IMR-90 (cell line): ENCODE measurements at regions not wholly inside any gene's neighbourhood (a gene's known extent, or its start where the extent isn't known, plus 50 kb on each side); places are given as distances from the start of the nearest gene placed in this dataset.

Source experiments
- ATAC-seq: fragments of 200-7000 bp; cut with Tn5 transposase; 2 replicates; pipeline ENCODE4 v1.9.1; 2020; ENCODE audit warnings: low read depth, mild to moderate bottlenecking, moderate library complexity
- BruUV-seq: library from RNA; stranded (reverse); fragments of 400-500 nt; replicated peaks from 2 replicates; lab custom pipeline; 2021; lab: Mats Ljungman, UMichigan
- CTCF ChIA-PET: fragments of 300-600 bp; formaldehyde crosslinking; extraction: SDS; loops from one replicate; lab custom pipeline; 2021; ENCODE audit warnings: antibody characterized with exemption; lab: Yijun Ruan, JAX
- POLR2A ChIA-PET: fragments of 300-600 bp; sonication (Branson Sonifier 250); formaldehyde crosslinking; loops from one replicate; lab custom pipeline; 2022; ENCODE audit warnings: antibody characterized with exemption; ENCODE audit not compliant: unreplicated experiment; lab: Charles Lee
- DNase-seq: peaks from one replicate; pipeline ENCODE4 v3.0.0; 2013
- H2AFZ ChIP-seq: replicated peaks from 2 replicates; pipeline ENCODE3; 2013; ENCODE audit warnings: low read length, mild to moderate bottlenecking; ENCODE audit not compliant: poor library complexity
- H2AK5ac ChIP-seq: 2 replicates; pipeline ENCODE4 v1.6.1; 2013; ENCODE audit warnings: low read depth, low read length, inconsistent platforms
- H2AK9ac ChIP-seq: replicated peaks from 2 replicates; pipeline ENCODE3; 2013; ENCODE audit warnings: mild to moderate bottlenecking, low read depth, low read length, moderate library complexity; ENCODE audit not compliant: poor library complexity
- H2BK120ac ChIP-seq: 2 replicates; pipeline ENCODE4 v1.6.1; 2013; ENCODE audit warnings: low read depth, low read length, inconsistent platforms
- H2BK15ac ChIP-seq: 3 replicates; pipeline ENCODE4 v1.6.1; 2013; ENCODE audit warnings: low read depth, low read length, inconsistent platforms
- H2BK20ac ChIP-seq: 2 replicates; pipeline ENCODE4 v1.6.1; 2013; ENCODE audit warnings: low read depth, mild to moderate bottlenecking, inconsistent platforms, low read length, moderate library complexity
- H2BK5ac ChIP-seq: 2 replicates; pipeline ENCODE4 v1.6.1; 2013; ENCODE audit warnings: mild to moderate bottlenecking, low read depth, low read length, inconsistent platforms; ENCODE audit not compliant: poor library complexity, severe bottlenecking
- H3K14ac ChIP-seq: replicated peaks from 2 replicates; pipeline ENCODE4 v1.6.1; 2013; ENCODE audit warnings: low read depth, low read length, inconsistent platforms
- H3K18ac ChIP-seq: 2 replicates; pipeline ENCODE4 v1.6.1; 2013; ENCODE audit warnings: low read depth, low read length, control low read depth
- H3K23ac ChIP-seq: 2 replicates; pipeline ENCODE4 v1.6.1; 2013; ENCODE audit warnings: low read depth, low read length, inconsistent platforms
- H3K27ac ChIP-seq: 2 replicates; pipeline ENCODE4 v1.5.1; 2013; ENCODE audit warnings: mild to moderate bottlenecking, control low read depth, low read length; ENCODE audit not compliant: insufficient read depth
- H3K27me3 ChIP-seq: 2 replicates; pipeline ENCODE4 v1.6.1; 2013; ENCODE audit warnings: low read length; ENCODE audit not compliant: control insufficient read depth, insufficient read depth
- H3K36me3 ChIP-seq: 2 replicates; pipeline ENCODE4 v1.6.1; 2013; ENCODE audit warnings: low read length, mixed read lengths; ENCODE audit not compliant: control insufficient read depth, insufficient read depth
- H3K4ac ChIP-seq: 2 replicates; pipeline ENCODE4 v1.6.1; 2013; ENCODE audit warnings: low read depth, low read length, inconsistent platforms
- H3K4me1 ChIP-seq: 2 replicates; pipeline ENCODE4 v1.6.1; 2013; ENCODE audit warnings: low read length, mixed read lengths; ENCODE audit not compliant: control insufficient read depth, insufficient read depth
- H3K4me2 ChIP-seq: 2 replicates; pipeline ENCODE4 v1.6.1; 2013; ENCODE audit warnings: low read depth, mild to moderate bottlenecking, control low read depth, low read length, moderate library complexity
- H3K4me3 ChIP-seq: 2 replicates; pipeline ENCODE4 v1.5.1; 2013; ENCODE audit warnings: low read depth, mild to moderate bottlenecking, control low read depth, low read length, moderate library complexity; ENCODE audit not compliant: insufficient read depth
- H3K56ac ChIP-seq: 2 replicates; pipeline ENCODE4 v1.6.1; 2013; ENCODE audit warnings: low read length, inconsistent platforms; ENCODE audit not compliant: insufficient read depth; ENCODE audit errors: extremely low read depth
- H3K79me1 ChIP-seq, 2 experiments: 2 replicates each; pipeline ENCODE4 v1.6.1; 2013; ENCODE audit warnings: low read length in 2 of 2, inconsistent platforms in 1 of 2, low read depth in 1 of 2
- H3K9ac ChIP-seq: 2 replicates; pipeline ENCODE4 v1.6.1; 2013; ENCODE audit warnings: low read depth, low read length, control low read depth
- H3K9me1 ChIP-seq: 2 replicates; pipeline ENCODE4 v1.6.1; 2013; ENCODE audit warnings: low read length, inconsistent platforms; ENCODE audit not compliant: insufficient read depth
- H3K9me3 ChIP-seq: 2 replicates; pipeline ENCODE4 v1.6.1; 2013; ENCODE audit warnings: low read length; ENCODE audit not compliant: control insufficient read depth, insufficient read depth
- H4K20me1 ChIP-seq: 2 replicates; pipeline ENCODE4 v1.6.1; 2013; ENCODE audit warnings: low read length, inconsistent platforms; ENCODE audit not compliant: insufficient read depth
- H4K5ac ChIP-seq: 2 replicates; pipeline ENCODE4 v1.6.1; 2013; ENCODE audit warnings: mild to moderate bottlenecking, low read depth, low read length, control low read depth
- H4K8ac ChIP-seq, 2 experiments: 2 replicates each; pipeline ENCODE4 v1.6.1; 2013; ENCODE audit warnings: low read depth in 2 of 2, low read length in 2 of 2, control low read depth in 1 of 2, inconsistent platforms in 1 of 2
- H4K91ac ChIP-seq: 2 replicates; pipeline ENCODE4 v1.6.1; 2013; ENCODE audit warnings: low read depth, low read length, inconsistent platforms; ENCODE audit not compliant: insufficient read depth
- BHLHE40 ChIP-seq: fragments of 150-350 bp; IDR thresholded peaks from 2 replicates; pipeline ENCODE4 v1.6.1; 2016; ENCODE audit warnings: mild to moderate bottlenecking, low read depth, low read length
- CEBPB ChIP-seq: IDR thresholded peaks from 2 replicates; pipeline ENCODE4 v1.6.1; 2012; ENCODE audit warnings: low read depth, low read length, improper control_type of control experiment
- WGBS, 2 experiments: methylation state at CpG; one replicate each; pipeline versions ENCODE4 v1.1.5 to v1.1.7; 2013; ENCODE audit warnings: missing lambda C conversion rate in 2 of 2; ENCODE audit not compliant: insufficient read length in 1 of 2; ENCODE audit errors: extremely low coverage in 2 of 2; 5-methylcytosine and 5-hydroxymethylcytosine counted together
- dilution Hi-C: fragments of 300-500 bp; cut with HindIII; formaldehyde crosslinking; loops from one replicate; pipeline ENCODE4 v1.14.3; 2018; ENCODE audit warnings: low sequenced_read_pairs; ENCODE audit not compliant: unreplicated experiment
- in situ Hi-C: fragments of 300-500 bp; cut with MboI; formaldehyde crosslinking; loops from 3 replicates; pipeline ENCODE4 v1.14.3; 2019; ENCODE audit warnings: low sequenced_read_pairs, inconsistent platforms, mixed read lengths
- intact Hi-C: fragments of 100-400 bp; cut with micrococcal nuclease; formaldehyde crosslinking; loops from 2 replicates; pipeline ENCODE4 v1.10.0; 2022

DNA sequence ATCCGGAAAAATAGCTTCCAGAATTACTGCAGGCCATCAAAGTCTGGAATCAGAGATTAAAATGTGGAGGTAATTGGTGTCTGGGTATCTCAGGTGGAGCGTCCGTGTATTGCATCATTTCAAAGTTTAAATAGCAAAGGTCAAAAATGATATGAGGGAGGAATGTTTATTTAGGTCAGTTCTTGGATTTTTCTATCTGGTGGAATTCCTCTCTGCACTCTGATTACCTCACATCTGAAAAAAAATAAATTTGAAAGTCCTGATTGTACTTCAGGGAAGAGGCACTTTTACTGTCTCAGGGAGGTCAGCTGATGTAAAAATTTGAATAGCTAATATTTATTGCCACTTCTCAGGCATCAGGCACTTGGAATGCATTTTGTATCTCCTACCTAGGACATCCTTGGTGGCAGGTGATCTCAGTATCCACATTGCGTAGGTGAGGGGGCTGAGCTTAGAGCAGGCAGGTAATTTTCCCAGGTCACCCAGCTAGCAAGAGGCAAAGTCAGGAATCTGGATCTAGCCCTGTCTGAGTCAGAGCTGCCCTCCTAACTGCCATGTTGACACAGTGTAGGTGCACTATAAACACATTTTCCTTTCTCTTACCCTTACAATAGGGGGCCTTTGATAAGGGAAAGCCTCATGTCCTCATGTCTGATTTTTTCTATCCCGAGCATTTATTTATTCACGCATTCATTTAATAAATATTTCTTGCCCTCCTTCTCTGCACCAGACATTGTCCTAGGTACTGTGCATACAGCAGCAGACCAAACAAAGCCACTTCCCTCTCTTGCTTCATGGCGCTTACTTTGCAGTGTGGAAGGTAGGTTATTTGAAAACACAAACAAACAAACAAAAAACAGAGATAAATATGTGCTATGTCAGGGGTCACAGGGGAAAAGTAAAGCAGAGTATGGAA, 454.3 kb downstream of the HAPSTR1 start:
- no peak overlapping the region for H3K4me2 ChIP-seq
- H3K18ac ChIP-seq: no peak overlapping the region
- no peak overlapping the region for H2BK120ac ChIP-seq
- H4K91ac ChIP-seq: no peak overlapping the region
- ATAC-seq: no peak
- no peak overlapping the region for H2BK5ac ChIP-seq
- no peak overlapping the region for H2AK5ac ChIP-seq
- H2AK9ac ChIP-seq: no peak overlapping the region
- intact Hi-C loops: no loop called here
- H3K36me3 ChIP-seq: no peaks in the 10 kb centered on the region
- no peak overlapping the region for H3K56ac ChIP-seq
- no peak overlapping the region for H4K5ac ChIP-seq
- dilution Hi-C loops: no loop called here
- in situ Hi-C loops: no loop called here
- no peak overlapping the region for H2BK15ac ChIP-seq
- no peak overlapping the region for H3K4me3 ChIP-seq
- peaks cover 30% of the 10 kb centered on the region for H3K9me3 ChIP-seq
- no peak overlapping the region for H3K27ac ChIP-seq
- no peak overlapping the region for H2BK20ac ChIP-seq
- TF ChIP-seq CEBPB (0 out of 2 replicates have a peak, but pooled peaks have one; percentile 1), BHLHE40 (no peak)
- no peaks in the 10 kb centered on the region for H3K79me1 ChIP-seq
- H4K20me1 ChIP-seq: no peaks in the 10 kb centered on the region
- H3K27me3 ChIP-seq: no peaks in the 10 kb centered on the region
- POLR2A ChIA-PET: no interaction called here
- no peaks in the 10 kb centered on the region for H3K4me1 ChIP-seq
- no peak overlapping the region for H2AFZ ChIP-seq
- no TSS peak for BruUV-seq
- no peak overlapping the region for H3K9ac ChIP-seq
- no peak overlapping the region for H3K14ac ChIP-seq
- H4K8ac ChIP-seq: no peak overlapping the region
- WGBS, 2 experiments: no CpG with 5 or more reads among the region's 7 CpGs
- DNase-seq: no peak
- no peak overlapping the region for H3K4ac ChIP-seq
- no peaks in the 10 kb centered on the region for H3K9me1 ChIP-seq
- CTCF ChIA-PET: no interaction called here
- H3K23ac ChIP-seq: no peak overlapping the region
